COLO668 (cell line): ENCODE measurements at regions not wholly inside any gene's neighbourhood (a gene's known extent, or its start where the extent isn't known, plus 50 kb on each side); places are given as distances from the start of the nearest gene placed in this dataset.

ENCODE experiments used
- DNase-seq: peaks from one replicate; lab custom pipeline; 2025; ENCODE audit not compliant: unreplicated experiment; lab: John Stamatoyannopoulos, UW

DNA sequence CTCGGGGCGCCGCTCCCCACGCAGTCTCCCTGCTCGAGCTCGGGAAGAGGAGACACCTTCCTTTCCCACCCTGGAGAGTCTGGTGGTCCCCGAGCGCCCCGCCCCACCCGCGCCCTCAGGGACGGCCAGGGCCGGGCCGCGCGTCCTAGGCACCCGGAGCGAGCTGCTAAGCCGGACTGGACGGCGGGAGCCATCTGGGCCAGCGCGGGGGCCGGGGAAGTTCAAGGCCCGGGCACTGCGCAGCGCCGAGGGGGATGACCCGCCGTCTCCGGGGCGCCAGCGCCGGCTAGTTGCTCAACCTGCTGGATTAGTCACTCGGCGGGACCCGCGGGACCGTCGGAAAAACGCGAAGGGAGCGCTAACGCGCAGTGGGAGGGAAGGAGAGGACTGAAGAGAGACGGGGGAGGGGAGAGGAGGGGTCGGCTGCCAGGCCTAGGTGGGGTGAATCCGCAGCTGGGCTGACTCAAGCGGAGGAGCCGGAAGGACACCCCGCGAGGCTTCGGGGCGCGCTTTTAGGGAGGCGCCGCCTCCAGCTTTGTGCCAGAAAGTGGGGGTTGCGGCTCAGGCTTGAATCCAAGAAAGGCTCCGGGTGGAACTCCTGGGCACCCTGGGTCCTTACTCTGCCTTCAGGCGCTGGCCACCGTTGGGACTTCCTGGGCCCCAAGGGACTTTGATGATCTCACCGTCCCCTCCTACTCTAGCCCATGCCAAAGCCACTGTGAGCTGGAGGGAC is 75.7 kb upstream of the FOXP4 start:
- peak; percentile 5 for DNase-seq

DNA sequence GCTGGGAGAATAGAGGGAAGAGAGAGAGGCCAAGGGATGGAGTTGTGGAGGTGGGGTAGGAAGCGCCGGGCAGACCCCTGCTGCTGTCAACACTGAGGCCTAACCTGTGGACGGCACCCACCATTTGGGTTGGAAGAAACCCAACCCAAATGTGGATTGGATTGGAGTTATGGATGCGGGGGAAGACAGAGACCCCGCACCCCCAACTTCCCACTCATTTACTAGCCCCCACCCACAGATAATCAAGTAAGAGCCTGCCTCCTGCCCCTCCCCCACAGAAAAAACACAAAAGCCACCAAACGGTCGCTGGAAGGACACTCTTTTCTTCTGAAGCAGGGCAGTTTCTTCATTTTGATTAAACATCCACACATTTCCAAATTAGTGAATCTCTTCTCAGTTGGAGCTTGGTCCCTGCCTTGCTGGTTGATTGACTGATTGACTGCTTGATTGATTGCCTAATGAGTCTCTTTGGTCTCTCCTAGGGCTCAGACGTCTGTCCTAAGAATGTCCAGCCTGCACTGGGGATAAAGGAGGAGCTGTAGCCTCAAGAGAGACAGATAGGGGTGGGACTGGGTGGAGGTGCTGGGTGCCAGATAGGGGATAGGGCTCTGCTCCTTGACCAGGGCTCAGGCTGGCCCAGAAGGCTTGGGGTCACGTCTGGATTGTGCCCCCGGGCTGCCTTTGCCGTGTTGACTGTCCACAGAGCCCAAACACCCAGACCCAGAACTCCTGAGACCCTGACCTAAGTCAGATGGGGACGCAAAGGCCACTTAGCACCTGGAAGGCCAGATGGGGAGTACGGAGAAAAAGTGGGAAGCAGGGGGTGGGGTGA is 74.9 kb upstream of the FOXP4 start:
- no peak for DNase-seq

- no peak for DNase-seq
These were observed 71.8 kb upstream of the FOXP4 start for GRCh38 chr6:41474213-41474933.

GRCh38 chr6:41475164-41475563 is 71.0 kb upstream of the FOXP4 start:
- no peak for DNase-seq

DNA sequence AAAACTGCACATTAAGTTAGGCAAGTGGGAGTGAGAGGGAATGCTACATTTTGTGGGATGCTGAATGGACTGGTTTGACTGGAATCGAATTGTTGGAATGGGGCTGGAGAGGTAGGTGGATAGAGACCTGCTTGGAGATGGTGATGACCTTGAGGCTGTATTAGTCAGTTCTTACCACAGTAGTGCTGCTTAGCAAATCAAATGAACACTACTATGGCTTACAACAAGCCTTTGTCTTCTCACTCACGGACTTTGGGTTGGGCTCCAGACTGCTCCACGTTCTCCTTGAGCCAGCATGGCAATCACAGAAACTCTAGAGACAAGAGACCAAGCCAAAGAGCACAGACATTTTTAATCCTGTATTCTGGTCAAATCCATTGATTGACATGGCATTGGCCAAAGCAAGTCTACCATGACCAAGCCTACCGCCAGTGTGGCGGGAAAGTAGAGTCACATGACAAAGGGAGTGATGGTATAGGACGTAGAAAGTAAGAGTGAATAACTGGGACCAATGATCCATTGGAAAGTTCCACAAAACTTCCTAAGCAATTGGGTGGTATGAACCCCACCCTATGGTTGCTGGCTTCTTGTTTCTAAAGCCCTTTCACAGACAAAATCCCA is 70.3 kb upstream of the FOXP4 start:
- no peak for DNase-seq

- no peak for DNase-seq
These were observed 69.8 kb upstream of the FOXP4 start for GRCh38 chr6:41476401-41476800.

DNA sequence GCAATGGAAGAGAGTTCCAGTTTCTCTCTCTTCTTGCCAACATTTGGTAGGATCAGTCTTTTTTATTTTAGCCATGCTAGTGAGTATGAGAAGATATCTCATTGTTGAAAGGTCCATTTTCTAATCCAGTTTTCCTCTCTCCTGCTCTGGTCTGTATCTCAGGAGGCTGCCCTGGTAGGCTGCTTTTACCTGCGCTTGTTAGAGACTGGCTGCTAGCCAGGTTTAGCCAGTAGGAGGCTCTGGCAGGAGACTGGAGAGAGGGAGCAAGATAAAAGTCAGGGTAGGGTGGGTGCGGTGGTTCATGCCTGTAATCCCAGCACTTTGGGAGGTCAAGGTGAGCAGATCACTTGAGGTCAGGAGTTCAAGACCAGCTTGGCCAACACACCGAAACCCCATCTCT is 68.6 kb upstream of the FOXP4 start:
- no peak for DNase-seq

GRCh38 chr6:41483943-41484342 is 62.2 kb upstream of the FOXP4 start:
- no peak for DNase-seq

DNA sequence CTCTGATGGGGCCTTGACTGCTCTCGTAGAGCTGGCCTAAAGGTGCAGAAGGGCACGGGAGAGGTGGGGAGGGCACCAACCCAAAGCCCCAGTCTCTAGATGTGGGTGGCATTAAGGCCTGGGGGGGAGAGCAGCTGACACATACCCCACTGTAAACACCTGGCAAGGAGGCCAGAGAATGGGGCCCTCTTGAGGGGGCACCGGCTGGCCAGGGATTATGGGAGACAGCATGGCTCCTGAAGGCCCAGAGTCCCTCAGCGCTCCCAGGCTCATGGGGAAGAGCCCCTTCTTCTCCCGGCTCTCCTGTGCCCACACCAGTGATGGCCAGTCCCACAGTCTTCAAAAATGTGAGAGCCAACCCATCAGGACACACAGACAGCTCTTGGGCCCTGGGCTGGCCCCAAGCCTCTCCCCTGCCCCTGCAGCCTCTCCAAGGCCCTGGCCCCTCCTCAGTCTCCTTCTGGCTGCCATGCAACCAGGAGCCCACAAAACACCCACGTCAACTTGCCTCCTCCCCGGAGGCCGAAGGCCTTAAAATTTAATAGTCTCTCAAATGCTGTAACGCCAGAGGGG is 58.2 kb upstream of the FOXP4 start:
- DNase-seq: no peak

- no peak for DNase-seq
These were observed 57.6 kb upstream of the FOXP4 start for GRCh38 chr6:41488433-41489119.

- no peak for DNase-seq
These were observed 56.9 kb upstream of the FOXP4 start for GRCh38 chr6:41489120-41489851.

- no peak for DNase-seq
These were observed 53.8 kb upstream of the FOXP4 start for GRCh38 chr6:41492261-41492891.

GRCh38 chr6:41494212-41495110 is 51.7 kb upstream of the FOXP4 start:
- no peak for DNase-seq
